ENCODE measurements at regions not wholly inside any gene's neighbourhood (a gene's known extent, or its start where the extent isn't known, plus 50 kb on each side); places are given as distances from the start of the nearest gene placed in this dataset.
"Not testable (repeated sequence)": the region's sequence is repeated elsewhere in the genome, so short reads cannot be mapped to it uniquely, and the experiment has no call there.

DNA sequence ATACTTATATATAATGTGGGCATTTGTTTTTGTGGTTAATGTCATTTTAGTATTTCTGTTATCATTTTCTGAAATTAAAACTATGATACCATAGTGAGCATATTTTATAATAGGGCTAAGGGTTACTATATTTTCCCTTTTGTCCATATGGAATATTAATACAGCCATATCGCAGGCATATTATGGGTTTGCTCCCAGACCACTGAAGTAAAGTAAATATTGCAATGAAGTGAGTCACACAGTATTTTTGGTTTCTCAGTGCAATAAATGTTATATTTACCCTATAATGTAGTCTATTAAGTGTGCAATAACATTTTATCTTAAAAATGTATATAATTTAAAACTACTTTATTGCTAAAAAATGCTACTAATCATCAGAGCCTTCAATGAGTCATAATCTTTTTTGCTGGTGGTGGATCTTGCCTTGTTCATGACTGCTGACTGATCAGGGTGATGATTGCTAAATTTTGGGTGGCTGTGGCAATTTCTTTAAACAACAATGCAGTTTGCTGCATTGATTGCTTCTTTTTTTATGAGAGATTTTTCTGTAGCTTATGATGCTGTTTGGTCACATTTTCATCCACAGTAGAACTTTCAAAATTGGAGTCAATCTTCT is 1044.5 kb upstream of the NOVA1 start:
- DNase-seq, result no peak

DNA sequence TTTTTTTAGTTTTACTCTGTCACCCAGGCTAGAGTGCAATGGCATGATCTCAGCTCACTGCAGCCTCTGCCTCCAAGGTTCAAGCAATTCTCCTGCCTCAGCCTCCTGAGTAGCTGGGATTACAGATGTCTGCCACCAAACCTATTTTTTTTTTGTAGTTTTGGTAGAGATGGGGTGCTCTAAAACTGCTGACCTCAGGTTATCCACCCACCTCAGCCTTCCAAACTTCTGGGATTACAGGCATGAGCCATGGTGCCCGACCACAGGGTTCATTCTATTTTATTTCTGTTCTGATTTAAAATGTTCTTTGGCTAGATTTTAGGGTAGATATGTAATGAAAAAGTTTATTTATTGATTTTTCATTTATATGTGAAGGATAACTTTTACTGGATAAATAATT is 1062.8 kb upstream of the NOVA1 start:
- no peak for DNase-seq

DNA sequence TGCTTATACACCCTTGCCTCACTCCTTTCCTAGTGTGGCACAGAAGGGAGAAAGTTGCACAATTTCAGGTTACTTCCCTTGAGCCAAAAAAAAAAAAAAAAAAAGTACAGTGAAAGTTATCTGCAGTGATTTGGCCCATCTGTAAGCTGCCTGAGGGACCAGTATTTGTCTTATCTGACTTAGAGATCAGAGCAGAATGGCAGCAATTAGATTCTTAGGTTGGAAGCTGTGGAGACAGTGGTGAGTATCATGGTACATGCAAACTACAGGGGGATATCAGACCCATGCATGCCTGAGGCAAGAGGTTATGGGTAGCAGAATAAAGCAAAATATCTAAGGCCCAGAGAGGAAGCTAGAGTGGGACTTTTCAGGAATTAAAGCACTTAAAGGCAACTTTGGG is 1070.7 kb upstream of the NOVA1 start:
- DNase-seq, result no peak

DNA sequence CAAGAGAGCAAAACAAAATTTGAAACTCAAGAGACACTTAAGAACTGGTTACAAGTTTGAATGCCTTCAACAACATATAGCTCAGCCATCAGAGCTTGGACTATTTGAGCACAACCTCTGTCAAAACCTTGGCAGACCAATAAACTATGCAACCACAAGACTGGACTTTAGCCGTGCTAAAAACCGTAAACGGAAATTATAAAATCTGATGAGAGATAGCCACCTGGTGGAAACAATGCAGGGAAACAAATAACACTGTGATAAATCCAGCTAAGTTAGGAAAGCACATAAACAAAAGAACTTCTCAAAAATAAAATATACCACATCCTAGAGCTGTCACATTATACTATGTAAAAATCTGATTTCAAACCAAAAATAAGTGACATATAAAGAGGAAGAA is 1074.2 kb upstream of the NOVA1 start:
- DNase-seq, result peak; percentile 28

DNA sequence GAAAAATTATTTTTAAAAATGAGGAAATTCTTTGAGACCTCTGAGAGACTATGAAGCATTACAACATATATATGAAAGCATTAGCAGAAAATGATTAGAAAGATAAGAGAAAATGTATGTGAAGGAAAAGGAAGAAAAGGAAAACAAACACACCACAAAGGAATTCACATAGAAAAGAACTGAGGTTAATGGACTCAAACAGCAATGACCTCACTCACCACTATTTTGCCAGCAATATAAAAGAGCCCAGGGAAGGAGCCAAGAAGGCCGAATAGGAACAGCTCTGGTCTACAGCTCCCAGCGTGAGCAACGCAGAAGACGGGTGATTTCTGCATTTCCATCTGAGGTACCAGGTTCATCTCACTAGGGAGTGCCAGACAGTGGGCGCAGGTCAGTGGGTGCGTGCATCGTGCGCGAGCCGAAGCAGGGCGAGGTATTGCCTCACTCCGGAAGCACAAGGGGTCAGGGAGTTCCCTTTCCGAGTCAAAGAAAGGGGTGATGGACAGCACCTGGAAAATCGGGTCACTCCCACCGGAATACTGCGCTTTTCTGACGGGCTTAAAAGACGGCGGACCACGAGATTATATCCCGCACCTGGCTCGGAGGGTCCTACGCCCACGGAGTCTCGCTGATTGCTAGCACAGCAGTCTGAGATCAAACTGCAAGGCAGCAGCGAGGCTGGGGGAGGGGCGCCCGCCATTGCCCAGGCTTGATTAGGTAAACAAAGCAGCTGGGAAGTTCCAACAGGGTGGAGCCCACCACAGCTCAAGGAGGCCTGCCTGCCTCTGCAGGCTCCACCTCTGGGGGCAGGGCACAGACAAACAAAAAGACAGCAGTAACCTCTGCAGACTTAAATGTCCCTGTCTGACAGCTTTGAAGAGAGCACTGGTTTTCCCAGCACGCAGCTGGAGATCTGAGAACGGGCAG is 1075.2 kb upstream of the NOVA1 start:
- DNase-seq, result not testable (repeated sequence)

DNA sequence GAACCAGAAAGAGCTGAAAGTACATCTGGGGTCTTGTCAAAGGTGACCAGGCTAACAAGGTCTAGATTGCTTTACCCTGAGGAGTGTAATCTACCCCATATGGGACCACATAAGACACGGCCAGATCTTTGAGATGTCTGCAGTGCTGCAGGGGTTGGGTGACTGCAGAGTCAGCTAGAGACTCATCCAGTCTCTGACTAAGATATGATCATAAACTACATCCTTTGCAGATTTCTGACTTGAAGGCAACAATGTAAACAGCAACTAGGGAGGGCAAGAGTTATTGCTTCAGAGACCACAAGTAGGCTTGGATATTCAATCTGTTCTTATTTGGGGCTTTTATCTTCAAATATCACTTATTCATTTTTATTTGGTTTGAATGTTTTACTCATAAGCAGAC is 1080.5 kb upstream of the FOXG1 start:
- DNase-seq, result peak; percentile 31

DNA sequence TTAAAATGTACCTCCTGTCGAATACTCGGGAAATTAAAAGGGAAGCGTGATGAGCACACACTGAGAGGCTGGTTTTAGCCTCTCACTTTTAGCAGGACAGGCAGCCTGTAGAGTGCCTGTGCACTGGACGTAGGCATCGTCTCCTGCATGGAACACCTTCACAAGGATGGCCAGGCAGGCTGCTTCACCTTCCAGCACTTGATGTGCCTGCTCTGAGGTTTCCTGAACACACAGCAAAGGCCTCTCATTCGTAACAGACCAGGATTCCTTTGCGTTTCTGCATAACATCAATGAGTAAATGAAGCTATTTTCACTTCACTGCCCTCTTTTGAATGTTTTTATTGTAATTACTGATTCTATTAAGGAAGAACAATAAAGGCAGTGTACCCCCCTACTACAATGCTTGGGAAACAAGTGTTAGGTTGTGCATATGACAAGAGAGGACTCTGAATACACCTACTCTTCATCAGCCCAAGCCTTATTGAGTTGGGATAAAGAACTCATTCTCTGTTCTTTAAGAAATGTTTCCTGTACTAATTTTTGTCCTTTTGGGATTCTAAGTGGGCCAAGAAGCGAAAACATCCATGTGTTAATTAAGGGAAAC is 1077.6 kb upstream of the FOXG1 start:
- no peak for DNase-seq

DNA sequence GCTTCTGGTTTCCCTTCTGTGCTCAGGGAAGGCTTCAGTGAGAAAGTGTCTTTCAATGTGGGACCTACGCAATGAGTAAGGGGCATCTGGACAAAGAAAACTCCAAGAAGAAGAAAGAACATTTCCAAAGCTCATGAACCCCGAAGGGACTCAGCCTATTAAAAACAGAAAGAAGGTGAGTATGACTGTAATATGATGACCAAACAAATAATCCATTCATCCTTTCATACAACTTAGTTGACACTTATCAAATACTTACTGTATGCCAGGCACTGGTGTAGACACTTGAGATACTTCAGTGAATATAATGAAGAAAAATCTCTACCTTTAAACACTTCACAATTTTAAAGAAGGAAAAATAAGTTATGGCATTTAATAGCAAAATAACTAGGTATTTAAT is 1054.2 kb upstream of the FOXG1 start:
- no peak for DNase-seq

DNA sequence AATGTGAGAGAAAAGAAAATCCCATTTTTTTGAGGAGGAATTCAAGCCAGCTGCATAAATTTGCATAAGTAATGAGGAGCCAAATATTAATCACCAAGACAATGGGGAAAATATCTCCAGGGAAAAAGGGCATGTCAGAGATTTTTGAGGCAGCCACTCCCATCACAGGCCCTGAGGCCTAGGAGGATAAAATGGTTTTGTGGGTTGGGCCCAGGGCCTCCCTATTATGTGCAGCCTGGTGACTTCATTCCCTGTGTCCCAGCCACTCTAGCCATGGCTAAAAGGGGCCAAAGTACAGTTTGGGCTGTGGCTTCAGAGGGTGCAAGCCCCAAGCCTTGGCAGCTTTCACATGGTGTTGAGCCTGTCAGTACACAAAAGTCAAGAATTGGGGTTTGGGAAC is 1051.0 kb upstream of the FOXG1 start:
- DNase-seq, result no peak

DNA sequence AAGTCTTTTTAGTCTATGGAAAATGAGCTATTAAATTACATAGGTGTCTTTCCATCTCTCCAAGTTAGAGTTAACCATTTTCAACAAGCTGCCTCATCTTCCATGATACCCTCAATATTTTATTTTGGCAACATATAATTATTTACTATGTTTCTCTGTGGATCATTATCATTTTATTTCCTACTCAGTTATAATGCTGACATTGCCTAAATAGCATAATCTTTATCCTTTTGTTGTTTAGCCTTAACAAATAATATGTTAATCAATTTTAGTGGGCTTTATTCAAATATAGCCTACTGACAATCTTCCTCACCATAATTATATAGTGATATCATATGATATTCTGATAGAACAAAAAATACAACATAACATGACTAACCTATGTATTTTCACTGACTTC is 1044.8 kb upstream of the FOXG1 start:
- DNase-seq, result no peak

DNA sequence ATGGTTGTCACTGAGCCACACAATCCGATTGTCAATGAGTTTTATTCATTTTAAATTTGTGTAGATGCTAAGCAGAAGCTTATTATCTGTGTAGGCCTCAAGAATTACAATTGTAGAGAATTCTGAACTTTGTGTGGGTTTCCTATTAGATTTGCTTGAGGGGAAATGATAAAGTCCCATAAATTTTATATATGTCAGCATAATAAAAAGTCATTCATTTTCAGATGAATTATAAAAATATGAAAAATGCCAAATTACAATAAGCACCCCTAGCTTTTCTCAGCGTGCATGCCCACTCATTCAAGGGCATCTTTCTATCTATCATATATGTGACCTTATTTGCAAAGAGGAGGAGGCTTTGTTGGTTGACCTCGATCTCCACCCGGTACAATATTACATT is 1041.1 kb upstream of the FOXG1 start:
- no peak for DNase-seq

DNA sequence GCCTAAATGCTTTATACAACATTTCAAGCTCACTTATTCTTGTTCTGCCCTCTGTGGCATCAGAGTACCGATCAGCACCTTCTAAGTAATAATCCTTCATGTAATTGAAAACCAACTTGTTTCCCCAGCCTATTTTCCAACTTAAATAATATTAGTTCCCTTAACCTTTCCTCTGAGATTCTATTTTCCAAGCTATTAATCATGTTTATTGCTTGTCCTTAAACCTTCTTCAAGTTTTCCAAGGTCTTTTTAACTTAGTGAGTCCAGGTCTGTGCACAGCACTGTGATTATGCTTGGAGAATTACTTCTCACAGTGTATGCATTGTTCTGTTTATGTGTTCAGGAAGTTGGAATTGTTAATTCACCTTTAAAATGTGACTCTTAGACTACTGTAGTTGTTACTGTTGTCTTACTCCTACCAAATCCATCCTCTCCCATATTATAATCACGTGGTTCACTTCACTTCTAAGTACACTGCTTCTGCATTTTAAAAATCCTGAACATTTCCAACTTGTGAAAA is 1039.3 kb upstream of the FOXG1 start:
- no peak for DNase-seq

DNA sequence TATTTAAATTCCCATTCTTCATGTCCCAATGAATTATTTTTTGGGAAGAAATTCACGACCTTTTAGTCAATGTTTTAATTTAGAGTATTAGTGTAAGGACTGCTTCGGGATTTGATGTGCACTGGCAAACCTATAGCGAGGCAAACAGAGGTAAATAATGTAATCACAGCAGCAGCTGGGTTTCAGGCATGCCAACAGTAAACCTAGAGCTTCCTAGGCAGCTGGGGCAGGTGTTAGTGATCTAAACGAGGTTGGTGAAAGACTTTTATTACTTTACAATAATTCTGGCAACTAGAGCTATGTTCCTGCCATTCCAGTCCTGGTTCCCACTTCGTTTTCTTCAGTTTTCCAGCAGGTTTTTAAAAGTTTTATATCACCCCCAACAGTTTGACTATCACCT is 1036.4 kb upstream of the FOXG1 start:
- DNase-seq, result no peak

DNA sequence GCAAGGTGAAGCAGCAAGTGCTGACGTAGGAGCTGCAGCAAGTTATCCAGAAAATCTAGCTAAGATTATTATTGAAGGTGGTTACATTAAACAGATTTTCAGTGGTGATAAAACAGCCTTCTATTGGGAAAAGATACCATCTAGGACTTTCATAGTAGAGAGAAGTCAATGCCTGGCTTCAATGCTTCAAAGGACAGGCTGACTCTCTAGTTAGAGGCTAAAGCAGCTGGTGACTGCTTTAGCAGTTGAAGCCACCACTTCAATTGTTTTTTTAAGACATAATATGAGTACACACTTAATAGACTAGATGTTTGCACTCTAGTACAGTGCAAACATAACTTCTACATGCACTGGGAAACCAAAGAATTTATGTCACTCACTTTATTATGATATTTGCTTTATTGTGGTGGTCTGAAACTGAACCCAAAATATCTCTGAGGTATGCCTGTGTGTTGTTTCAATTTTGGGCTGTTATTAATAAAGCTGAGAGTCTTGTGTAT is 1026.9 kb upstream of the FOXG1 start:
- no peak for DNase-seq

DNA sequence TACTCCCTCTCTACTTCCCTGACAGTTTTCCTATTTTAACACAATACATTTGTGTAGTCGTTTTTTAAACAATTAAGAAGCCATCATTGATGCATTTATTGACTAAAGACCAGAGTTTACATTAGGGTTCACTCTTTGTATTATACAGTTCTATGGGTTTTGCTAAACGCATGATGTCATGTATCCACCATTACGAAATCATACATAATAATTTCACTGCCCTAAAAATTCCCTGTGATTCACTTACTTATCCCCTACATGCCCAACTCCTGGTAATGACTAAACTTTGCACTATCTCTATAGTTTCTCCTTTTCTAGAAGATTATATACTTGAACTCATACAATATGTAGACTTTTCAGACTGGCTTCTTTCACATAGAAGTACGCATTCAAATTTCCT is 1016.5 kb upstream of the FOXG1 start:
- no peak for DNase-seq

DNA sequence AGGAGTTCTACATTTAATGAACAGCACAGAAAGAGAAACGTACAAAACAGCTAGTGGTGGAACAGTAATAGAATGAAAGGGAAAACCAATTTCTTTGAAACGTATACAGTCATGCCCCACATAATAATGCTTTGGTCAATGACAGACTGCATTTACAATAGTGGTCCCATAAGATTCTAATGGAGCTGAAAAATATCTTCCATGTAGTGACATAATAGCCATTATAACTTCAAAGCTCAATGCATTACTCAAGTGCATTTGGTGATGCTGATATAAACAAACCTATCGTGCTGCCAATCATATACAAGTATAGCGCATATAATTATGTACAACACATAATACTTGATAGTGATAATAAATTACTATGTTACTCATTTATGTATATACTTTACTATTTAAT is 1008.9 kb upstream of the FOXG1 start:
- not testable (repeated sequence) for DNase-seq

DNA sequence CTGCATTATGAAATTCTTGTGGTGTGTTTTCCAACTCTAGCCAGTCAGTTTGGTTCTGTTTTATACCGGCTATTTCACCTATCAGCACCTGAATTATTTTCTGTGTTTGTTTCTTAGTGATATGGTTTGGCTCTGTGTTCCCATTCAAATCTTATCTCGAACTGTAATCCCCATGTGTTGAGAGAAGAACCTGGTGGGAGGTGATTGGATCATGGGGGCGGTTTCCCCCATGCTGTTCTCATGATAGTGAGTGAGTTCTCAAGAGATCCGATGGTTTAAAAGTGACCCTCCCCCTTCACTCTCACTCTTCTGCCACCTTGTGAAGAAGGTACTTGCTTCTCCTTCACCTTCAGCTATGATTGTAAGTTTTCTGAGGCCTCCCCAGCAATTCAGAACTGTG is 1006.2 kb upstream of the FOXG1 start:
- DNase-seq, result not testable (repeated sequence)

DNA sequence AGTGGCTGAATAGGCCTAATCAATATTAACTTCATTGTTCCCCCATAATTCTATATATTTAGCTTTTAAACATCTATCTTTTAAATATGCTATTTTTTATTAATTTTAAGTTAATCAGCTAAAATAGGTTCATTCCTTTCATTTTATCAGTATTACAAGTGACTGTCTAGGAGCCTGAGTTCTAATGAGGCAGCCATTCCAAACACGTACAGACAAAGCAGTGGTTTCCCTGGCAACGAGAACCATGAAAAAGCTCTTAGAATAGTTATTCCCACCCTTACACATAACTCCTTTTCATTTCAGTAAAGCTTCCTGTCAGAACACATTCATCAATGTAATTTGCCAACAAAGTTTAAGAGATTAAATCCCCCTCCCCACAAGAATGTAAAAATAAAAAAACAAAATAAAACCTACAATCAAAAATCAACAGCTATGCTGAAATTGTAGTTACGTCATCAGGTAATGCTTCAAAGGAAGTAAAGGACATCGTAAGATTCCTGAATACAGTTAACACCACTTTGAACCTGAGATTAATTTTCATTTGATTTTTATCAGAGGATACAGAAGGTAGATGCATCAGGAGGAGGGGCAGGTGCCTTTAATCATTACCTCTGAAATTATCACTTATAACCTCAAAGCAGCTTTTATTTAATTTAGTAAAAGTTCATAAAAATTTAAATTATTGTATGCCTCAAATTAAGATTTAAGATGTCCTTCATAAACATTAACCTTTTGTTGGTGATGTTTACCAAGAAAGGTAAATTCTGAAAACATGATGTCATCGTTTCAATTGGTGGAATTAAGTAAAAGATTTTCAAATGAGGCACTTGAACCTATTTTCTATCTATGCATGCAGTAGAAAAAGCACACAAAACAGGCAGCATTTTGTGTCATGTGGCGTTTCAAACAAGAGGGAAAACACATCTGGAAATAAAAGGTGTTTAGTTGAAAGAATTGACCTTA is 967.2 kb upstream of the FOXG1 start:
- DNase-seq, result not testable (repeated sequence)

DNA sequence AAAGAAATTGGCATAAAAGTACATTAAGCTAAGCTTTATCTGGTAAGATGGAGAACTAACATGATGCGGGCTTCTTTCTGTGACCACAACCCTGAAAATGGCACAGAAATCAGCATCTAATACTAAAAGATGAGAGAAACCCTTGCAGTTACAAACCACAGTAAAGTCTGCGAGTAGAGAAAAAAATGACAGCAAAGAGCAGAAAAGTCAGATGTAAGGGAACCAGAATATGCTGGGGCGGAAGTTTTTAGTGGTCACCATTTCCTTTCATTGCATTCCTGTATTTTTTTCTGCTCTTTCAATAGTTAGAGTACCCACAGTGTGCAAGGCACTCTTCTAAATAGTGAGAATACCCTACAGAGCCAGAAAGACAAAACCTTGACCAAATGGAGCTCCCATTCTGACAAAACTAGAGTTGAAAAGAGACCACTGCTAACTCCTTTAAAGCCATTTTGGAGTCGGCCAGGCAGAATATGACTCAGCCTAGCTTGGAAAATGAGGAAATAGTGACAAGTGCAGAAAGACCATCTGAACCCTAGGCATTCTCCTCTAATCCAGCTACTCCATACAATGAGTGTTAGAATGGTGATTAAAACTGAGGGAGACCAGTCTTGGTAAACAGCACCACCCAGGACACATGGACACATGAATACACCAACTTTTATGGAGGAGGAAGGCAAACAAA is 948.7 kb upstream of the FOXG1 start:
- DNase-seq, result peak; percentile 1

DNA sequence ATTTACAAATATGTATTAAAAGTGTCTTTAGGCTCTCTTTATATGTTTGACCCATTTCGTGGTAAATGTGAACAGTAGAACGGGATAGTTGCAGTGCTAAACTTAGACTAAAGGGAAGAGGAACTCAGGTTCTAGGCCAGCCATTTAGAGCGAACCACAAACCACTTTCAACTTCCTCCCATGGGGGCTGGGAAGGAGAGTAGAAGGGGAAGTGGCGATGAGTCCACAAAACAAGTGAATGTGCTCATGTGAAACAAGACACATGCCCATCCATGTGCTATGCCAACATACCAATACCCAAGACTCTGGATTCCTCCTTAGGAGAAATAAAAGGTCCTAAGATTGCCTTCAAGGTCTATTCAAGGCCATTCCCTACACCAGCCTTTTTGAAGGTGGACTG is 940.4 kb upstream of the FOXG1 start:
- not testable (repeated sequence) for DNase-seq

DNA sequence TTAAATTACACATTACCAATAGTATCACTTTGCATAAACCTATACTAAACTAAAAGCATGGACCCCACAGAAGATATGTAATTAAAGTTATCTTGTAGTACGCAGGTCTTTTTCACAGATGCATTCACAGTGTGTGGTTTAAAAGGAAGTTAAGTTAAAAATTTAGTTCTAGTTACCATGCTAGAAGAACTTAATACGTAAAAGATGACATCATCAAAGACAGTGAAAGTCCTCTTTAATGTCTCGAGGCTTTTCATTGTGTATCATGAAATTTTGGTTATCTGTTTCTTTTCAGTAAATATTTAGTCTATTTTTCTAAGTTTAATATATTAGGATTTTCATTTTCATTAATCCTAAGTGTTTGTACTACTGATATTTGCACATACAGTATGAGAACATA is 934.6 kb upstream of the FOXG1 start:
- not testable (repeated sequence) for DNase-seq

DNA sequence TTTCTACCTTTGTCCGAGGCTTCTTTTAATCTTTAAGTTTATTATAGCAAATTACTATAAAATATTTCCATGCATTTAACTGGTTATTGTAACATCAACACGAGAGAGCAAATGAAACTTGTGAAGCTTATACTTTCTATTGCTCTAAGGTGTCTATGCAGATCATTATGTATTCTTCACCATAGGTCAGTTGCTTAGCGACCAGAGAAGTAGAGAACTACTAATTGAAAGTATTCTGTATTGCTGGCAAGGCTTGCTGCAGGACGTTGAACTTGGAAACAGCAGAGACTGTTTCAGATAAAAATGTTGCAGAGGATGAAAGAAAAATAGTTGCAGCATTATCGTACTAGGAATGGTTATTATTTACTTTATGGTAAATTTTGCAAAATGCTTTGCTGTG is 933.6 kb upstream of the FOXG1 start:
- not testable (repeated sequence) for DNase-seq
